ENCODE measurements at regions not wholly inside any gene's neighbourhood (a gene's known extent, or its start where the extent isn't known, plus 50 kb on each side); places are given as distances from the start of the nearest gene placed in this dataset.

DNA sequence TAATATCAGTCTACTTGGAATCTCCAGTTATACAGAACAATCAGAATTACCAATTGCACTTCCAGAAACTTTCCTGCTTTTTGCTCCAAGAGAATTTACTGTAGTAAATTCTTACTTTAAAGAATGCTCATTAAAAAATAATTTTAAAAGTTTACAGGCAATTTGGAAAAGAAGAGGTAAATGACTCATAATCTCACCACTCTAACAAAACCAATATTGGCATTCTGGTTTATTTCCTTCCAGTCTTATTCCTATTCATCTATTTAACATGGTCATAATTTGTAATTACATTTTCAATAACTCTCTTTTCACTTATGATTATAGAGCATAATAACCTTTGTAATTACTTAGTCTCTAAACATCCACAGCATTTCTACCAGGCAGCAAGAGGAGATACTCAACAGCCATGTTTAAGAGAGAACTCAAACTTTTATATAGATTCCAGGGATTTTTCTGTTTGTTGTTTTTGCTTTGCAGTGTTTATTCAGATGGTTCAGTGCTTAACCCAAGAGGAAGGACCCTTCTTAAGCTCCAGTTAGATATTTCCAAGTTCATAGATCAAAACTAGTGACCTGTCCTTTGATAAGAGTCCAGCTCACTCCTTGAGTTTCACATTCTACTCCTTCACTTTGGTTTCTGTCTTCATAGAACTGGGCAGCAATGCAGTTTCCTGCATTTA, 464.7 kb downstream of the TXNL1 start:
- no peak for DNase-seq (ENCODE audit: low read depth in 2 of 2)

GRCh38 chr18:56172527-56172926, 465.9 kb downstream of the TXNL1 start:
- no peak for DNase-seq (ENCODE audit: low read depth in 2 of 2)

GRCh38 chr18:56171848-56172247, 466.5 kb downstream of the TXNL1 start:
- no peak for DNase-seq (ENCODE audit: low read depth in 2 of 2)

GRCh38 chr18:56168049-56168781, 470.2 kb downstream of the TXNL1 start:
- no peak for DNase-seq (ENCODE audit: low read depth in 2 of 2)

DNA sequence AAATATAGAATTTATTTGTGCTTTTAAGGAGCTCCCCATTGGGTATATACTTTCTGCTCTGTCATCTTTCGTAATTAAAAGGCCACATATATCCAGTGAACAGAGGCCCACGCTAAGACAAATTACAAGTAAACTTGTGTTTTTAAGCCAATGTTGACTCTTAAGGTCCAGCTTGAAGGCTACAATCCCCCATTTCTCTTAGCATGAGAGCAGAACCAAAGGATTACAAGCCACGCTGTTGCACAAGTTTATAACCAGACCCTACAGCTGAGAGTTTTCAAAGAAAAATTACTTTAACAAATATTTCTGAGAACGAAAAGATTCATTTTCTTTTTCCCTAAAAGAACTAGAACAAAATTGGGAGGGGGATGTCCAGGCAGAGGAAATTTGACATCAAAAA, 471.0 kb downstream of the TXNL1 start:
- DNase-seq (ENCODE audit: low read depth in 2 of 2): no peak

DNA sequence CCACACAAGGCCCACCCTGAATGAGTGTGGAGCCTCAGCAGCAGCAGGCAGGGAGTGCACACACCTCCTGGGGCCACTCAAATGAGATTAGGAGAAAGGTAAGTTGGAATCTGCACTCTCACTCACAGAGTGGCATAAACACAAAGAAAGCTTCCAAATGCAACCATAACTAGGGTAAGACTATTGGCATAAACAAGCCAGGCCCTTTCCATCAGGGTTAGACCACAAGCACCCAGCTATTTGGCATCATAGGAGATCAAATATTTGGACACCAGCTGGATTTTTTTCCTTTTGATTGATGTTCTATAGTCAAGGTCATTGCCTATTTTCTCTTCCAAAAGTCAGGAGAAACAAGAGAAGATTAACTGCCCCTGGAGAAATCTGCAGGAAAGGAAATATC, 471.5 kb downstream of the TXNL1 start:
- DNase-seq (ENCODE audit: low read depth in 2 of 2): no peak

- no peak for DNase-seq (ENCODE audit: low read depth in 2 of 2)
Observed at GRCh38 chr18:56165601-56166355, 472.6 kb downstream of the TXNL1 start.

DNA sequence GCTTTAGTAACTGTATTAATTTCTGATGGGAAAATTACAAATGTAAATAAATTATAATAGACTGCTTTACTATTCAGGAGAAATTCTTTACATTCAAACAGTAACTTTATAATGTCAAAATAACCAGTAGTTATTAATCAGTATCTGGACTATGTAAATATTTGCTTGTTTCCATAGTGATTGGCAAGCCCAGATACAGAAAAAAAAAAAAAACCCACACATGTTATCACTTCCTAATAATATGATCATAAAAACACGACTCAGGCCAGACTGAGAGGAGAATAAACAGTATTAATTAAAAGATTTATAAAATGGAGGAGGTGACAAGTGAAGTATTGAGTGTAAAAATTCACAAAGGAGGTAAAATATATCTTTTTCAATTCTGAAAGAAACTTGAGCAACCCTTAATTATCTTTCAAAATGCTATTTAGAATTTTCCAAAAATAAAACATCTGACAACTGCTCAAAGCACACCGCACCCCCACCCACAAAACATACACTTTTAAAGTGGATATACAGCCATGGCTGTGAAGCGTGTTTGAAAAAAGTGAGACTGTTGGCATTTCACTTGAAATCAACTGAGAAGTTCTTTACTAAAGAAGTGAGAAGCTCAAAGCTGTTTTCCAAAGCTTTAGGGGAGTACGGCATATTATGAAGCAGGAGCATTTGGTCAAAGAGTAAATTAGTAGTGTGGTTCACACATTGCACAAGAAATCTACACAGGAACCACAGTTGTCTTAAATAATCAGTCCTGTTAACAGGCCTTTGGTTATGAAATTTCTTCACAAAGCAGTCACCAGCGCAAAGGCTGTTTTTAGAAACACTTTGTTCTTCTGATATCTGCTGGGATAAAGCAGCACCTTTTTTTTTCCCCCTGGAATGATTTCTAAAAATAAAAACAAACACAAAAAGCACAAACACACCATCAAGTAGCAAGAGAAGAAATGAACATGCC, 475.8 kb downstream of the TXNL1 start:
- no peak for DNase-seq (ENCODE audit: low read depth in 2 of 2)

DNA sequence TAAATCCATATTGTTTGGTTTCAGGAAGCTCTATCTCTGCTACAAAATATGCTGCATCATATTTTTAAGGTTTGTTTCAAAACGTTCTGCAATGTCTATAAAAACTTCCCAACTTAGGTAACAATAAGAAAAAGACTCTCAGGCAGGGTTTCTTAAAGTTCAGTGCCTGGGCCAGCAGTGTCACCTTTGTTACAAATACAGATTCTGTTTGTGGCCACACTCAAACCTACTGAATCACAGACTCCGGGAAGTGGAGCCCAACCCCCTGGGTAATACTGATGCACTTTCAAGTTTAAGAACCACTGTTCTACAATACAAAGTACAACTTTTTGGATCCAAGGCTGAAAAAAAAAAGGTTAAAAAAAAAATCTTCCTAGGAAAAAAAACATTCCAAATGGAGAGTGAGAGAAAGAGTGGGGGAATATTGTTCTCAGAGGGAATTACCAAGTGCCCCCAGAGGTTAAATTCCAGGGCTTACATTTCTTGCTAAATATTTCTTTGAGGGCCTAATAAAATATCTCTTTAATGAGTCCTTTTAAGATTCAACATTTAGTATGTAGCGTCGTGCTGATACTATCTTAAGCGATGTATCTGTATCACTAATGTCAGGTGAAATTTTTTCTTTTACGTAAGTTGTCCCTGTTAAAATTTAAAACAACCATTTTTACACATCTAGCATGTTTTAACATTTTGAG, 476.7 kb downstream of the TXNL1 start:
- DNase-seq (ENCODE audit: low read depth in 2 of 2): no peak

GRCh38 chr18:56158676-56159075, 479.7 kb downstream of the TXNL1 start:
- DNase-seq (ENCODE audit: low read depth in 2 of 2): no peak

- DNase-seq (ENCODE audit: low read depth in 2 of 2): no peak
Observed at GRCh38 chr18:56157541-56157940, 480.9 kb downstream of the TXNL1 start.

GRCh38 chr18:56152551-56153310, 485.7 kb downstream of the TXNL1 start:
- no peak for DNase-seq (ENCODE audit: low read depth in 2 of 2)

GRCh38 chr18:56148373-56148772, 490.0 kb downstream of the TXNL1 start:
- DNase-seq (ENCODE audit: low read depth in 2 of 2): no peak

DNA sequence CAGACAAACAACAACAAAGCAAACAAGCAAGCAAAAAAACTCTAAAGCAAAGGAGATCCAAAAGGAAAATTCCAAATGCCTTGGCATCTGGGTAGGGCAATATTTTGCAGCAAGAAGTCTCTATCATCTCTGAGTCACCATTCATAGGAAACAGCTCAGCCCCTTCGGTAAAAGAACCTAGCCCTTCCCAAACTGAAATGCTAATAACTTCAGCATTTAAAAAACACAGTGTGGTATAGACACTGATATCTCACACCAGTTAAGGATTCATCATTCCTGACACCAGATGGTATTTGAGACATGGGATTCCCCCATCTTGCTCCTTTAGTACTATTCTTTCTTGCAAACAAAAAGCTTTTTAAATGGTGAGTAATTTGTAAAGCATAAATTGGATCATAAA, 491.8 kb downstream of the TXNL1 start:
- DNase-seq (ENCODE audit: low read depth in 2 of 2): no peak

DNA sequence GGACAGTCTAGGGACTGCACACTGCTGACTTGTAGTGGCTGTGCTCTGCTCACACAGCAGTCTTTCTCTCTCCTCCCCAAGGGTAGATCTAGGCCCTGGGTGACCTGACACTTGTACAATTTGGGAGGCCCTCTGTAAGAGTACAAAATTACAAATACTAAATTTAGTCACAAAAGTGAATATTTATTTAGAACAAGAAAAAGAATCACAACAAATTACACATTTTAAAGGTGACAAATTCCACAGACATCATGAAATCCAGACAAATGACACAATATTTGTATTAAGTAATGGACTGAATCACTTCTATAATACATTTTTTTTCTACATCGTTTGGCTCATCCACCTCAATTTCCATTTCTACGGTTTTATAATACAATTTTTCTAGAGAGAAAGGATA, 496.4 kb downstream of the TXNL1 start:
- DNase-seq (ENCODE audit: low read depth in 2 of 2): no peak

GRCh38 chr18:56139792-56140254, 498.6 kb downstream of the TXNL1 start:
- DNase-seq (ENCODE audit: low read depth in 2 of 2): no peak

DNA sequence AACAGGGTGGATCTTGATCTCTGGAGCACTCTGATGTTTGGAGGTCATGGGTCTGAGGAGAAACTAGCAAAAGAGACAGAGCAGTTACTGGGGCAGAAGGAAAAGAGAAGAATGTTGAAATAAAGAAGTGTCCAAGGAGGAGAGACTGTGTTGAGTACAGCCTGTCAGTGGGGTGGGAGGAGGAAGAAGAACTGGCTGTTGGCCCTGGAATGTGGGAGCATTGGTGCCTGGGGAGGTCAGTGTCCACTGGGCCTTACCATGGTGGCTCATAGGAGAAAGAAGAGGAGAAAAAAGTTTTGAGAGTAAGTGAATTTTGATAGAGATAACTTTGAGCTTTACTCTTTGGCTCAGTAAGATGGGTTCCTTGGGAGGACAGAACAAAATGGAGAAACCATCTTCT, 499.0 kb downstream of the TXNL1 start:
- DNase-seq (ENCODE audit: low read depth in 2 of 2): no peak

DNA sequence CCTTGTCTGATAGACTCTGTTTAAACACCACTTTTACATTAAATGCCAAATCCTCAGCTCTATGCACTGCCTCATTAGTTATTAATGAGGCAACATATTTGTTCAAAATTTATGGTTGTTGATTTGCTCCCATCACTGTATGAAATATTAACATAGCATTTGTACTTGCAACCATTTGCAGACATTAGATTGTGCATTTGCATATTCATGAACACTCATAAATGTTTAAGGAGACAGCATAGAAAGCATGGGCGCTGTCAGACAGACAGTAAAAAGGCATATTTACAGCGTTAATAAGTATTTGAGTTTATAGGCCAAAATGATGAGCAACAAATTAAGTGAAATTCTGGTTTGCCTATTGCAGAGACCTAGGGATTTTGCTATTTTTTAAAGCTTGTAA, 502.3 kb downstream of the TXNL1 start:
- no peak for DNase-seq (ENCODE audit: low read depth in 2 of 2)

GRCh38 chr18:56130481-56130880, 507.9 kb downstream of the TXNL1 start:
- DNase-seq (ENCODE audit: low read depth in 2 of 2): no peak

DNA sequence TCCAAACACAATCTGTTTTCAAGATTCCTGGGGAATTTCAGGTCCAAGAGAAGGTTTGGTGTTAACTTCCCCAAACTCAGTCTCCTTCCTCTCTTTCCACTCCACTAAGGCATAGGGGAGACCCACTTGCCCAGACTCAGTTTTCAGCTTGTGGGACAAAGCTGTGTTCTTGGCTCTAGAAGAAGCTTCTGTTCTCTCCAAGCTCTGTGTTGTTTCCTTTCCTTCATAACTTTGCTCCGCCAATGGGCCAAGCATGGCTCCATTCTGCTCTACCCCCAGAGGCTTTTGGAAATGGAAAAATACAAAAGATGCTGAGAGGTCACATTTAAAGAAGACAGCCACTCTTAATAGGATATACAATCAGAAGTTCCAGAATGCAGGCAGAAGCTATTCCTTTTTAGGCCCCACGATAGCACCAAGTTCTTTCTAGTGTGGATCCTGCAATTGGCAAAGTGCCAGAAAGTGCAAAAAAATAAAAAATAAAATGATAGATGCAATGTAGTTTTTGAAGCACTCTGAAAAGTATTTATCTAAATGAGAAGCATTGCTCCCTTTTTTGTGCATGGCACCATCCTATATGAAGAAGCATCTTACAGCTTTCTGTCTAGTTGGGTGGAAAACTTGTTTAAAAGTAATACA, 510.1 kb downstream of the TXNL1 start:
- DNase-seq (ENCODE audit: low read depth in 2 of 2): no peak

All from stimulated activated CD4-positive, alpha-beta T cell treated with anti-CD3 and anti-CD28 coated beads, Interleukin-4, amount 100 ng/mL, for 48 hours (primary cell).